IgD-negative memory B cell (primary cell): ENCODE measurements at regions not wholly inside any gene's neighbourhood (a gene's known extent, or its start where the extent isn't known, plus 50 kb on each side); places are given as distances from the start of the nearest gene placed in this dataset.
"Not testable (repeated sequence)": the region's sequence is repeated elsewhere in the genome, so short reads cannot be mapped to it uniquely, and the experiment has no call there.

ENCODE experiments used
- H3K27ac Mint-ChIP-seq, 3 donors: one replicate each; pipeline ENCODE4 v1.8.0; 2020 to 2022; ENCODE audit warnings: mild to moderate bottlenecking in 3 of 3, mixed read lengths in 3 of 3, moderate library complexity in 1 of 3
- H3K27me3 Mint-ChIP-seq: one replicate; pipeline ENCODE4 v1.8.0; 2021; ENCODE audit warnings: mixed read lengths
- H3K36me3 Mint-ChIP-seq: one replicate; pipeline ENCODE4 v1.8.0; 2020; ENCODE audit warnings: mild to moderate bottlenecking, mixed read lengths
- H3K4me1 Mint-ChIP-seq, 3 donors: one replicate each; pipeline ENCODE4 v1.8.0; 2020 to 2022; ENCODE audit warnings: mixed read lengths in 3 of 3, mild to moderate bottlenecking in 1 of 3
- H3K4me3 Mint-ChIP-seq, 4 donors: one replicate each; pipeline ENCODE4 v1.8.0; 2020 to 2022; ENCODE audit warnings: mild to moderate bottlenecking in 4 of 4, mixed read lengths in 4 of 4, moderate library complexity in 3 of 4
- H3K9me3 Mint-ChIP-seq, 3 donors: one replicate each; pipeline ENCODE4 v1.8.0; 2020 to 2021; ENCODE audit warnings: mixed read lengths in 3 of 3, mild to moderate bottlenecking in 1 of 3

- not testable (repeated sequence) for H3K4me3 Mint-ChIP-seq, H3K4me1 Mint-ChIP-seq, H3K27me3 Mint-ChIP-seq, H3K27ac Mint-ChIP-seq, H3K36me3 Mint-ChIP-seq
- H3K9me3 Mint-ChIP-seq = peaks cover 0 to 11% (median 2%) of the 10 kb centered on the region in 3 donors
These were observed 1728.4 kb downstream of the BRINP3 start for GRCh38 chr1:188749275-188749674.

GRCh38 chr1:188752027-188752426 lies 1725.6 kb downstream of the BRINP3 start:
- not testable (repeated sequence) for H3K27me3 Mint-ChIP-seq, H3K4me3 Mint-ChIP-seq, H3K36me3 Mint-ChIP-seq, H3K4me1 Mint-ChIP-seq, H3K27ac Mint-ChIP-seq
- peaks cover 0 to 10% (median 2%) of the 10 kb centered on the region in 3 donors for H3K9me3 Mint-ChIP-seq

- H3K27me3 Mint-ChIP-seq, H3K4me3 Mint-ChIP-seq, H3K36me3 Mint-ChIP-seq, H3K27ac Mint-ChIP-seq, H3K4me1 Mint-ChIP-seq, H3K9me3 Mint-ChIP-seq: not testable (repeated sequence)
These were observed 1719.9 kb downstream of the BRINP3 start for GRCh38 chr1:188757747-188758146.

GRCh38 chr1:188761226-188761625 lies 1716.4 kb downstream of the BRINP3 start:
- Mint-ChIP-seq H3K4me3 (no peak overlapping the region), H3K9me3 (peaks cover 2 to 3% (median 3%) of the 10 kb centered on the region in 3 donors), H3K4me1 (peaks cover 0 to 2% (median 0%) of the 10 kb centered on the region in 3 donors)

GRCh38 chr1:188762166-188762743 lies 1715.4 kb downstream of the BRINP3 start:
- Mint-ChIP-seq H3K27ac (no peak overlapping the region), H3K27me3 (no peaks in the 10 kb centered on the region), H3K4me3 (no peak overlapping the region), H3K9me3 (peaks cover 2 to 3% (median 3%) of the 10 kb centered on the region in 3 donors), H3K4me1 (peaks cover 0 to 2% (median 0%) of the 10 kb centered on the region in 3 donors), H3K36me3 (no peaks in the 10 kb centered on the region)

More at GRCh38 chr1:188761226-188761625, 1716.4 kb downstream of the BRINP3 start:
- Mint-ChIP-seq H3K36me3 (no peaks in the 10 kb centered on the region), H3K27me3 (no peaks in the 10 kb centered on the region), H3K27ac (no peak overlapping the region)

GRCh38 chr1:188763541-188763940 lies 1714.1 kb downstream of the BRINP3 start:
- Mint-ChIP-seq H3K36me3 (no peaks in the 10 kb centered on the region), H3K27me3 (no peaks in the 10 kb centered on the region), H3K9me3 (peaks cover 2 to 3% (median 3%) of the 10 kb centered on the region in 3 donors), H3K27ac (no peak overlapping the region), H3K4me1 (peaks cover 0 to 2% (median 0%) of the 10 kb centered on the region in 3 donors), H3K4me3 (no peak overlapping the region)

- Mint-ChIP-seq H3K36me3 (no peaks in the 10 kb centered on the region), H3K9me3 (peaks cover 2 to 9% (median 4%) of the 10 kb centered on the region in 3 donors), H3K27me3 (no peaks in the 10 kb centered on the region), H3K27ac (no peak overlapping the region), H3K4me1 (no peaks in the 10 kb centered on the region), H3K4me3 (no peak overlapping the region)
These were observed 1708.5 kb downstream of the BRINP3 start for GRCh38 chr1:188769181-188769580.

GRCh38 chr1:188769936-188770335 lies 1707.7 kb downstream of the BRINP3 start:
- peaks cover 2 to 10% (median 4%) of the 10 kb centered on the region in 3 donors for H3K9me3 Mint-ChIP-seq
- H3K36me3 Mint-ChIP-seq = no peaks in the 10 kb centered on the region
- H3K4me1 Mint-ChIP-seq = no peaks in the 10 kb centered on the region
- no peak overlapping the region for H3K27ac Mint-ChIP-seq
- H3K4me3 Mint-ChIP-seq = no peak overlapping the region
- no peaks in the 10 kb centered on the region for H3K27me3 Mint-ChIP-seq

- H3K27ac Mint-ChIP-seq = no peak overlapping the region
- H3K36me3 Mint-ChIP-seq = no peaks in the 10 kb centered on the region
- no peak overlapping the region for H3K4me3 Mint-ChIP-seq
- no peaks in the 10 kb centered on the region for H3K4me1 Mint-ChIP-seq
- no peaks in the 10 kb centered on the region for H3K27me3 Mint-ChIP-seq
- peaks cover 2 to 15% (median 5%) of the 10 kb centered on the region in 3 donors for H3K9me3 Mint-ChIP-seq
These were observed 1699.1 kb downstream of the BRINP3 start for GRCh38 chr1:188778578-188778977.

- Mint-ChIP-seq H3K9me3 (peaks cover 0 to 5% (median under 1%) of the 10 kb centered on the region in 3 donors), H3K4me3 (no peak overlapping the region), H3K4me1 (no peaks in the 10 kb centered on the region), H3K27ac (no peak overlapping the region), H3K36me3 (peaks cover 2% of the 10 kb centered on the region), H3K27me3 (no peaks in the 10 kb centered on the region)
These were observed 1695.3 kb downstream of the BRINP3 start for GRCh38 chr1:188782220-188782841.

GRCh38 chr1:188794969-188795368 lies 1682.7 kb downstream of the BRINP3 start:
- Mint-ChIP-seq H3K27me3 (no peaks in the 10 kb centered on the region), H3K36me3 (no peaks in the 10 kb centered on the region), H3K4me3 (no peak overlapping the region), H3K27ac (no peak overlapping the region), H3K9me3 (peaks cover 0 to 10% (median 6%) of the 10 kb centered on the region in 3 donors), H3K4me1 (no peaks in the 10 kb centered on the region)

- H3K9me3 Mint-ChIP-seq, H3K4me1 Mint-ChIP-seq, H3K4me3 Mint-ChIP-seq, H3K27me3 Mint-ChIP-seq, H3K36me3 Mint-ChIP-seq: not testable (repeated sequence)
- H3K27ac Mint-ChIP-seq = peak overlapping the region in 1 of 3 donors; percentile 1
These were observed 1665.5 kb downstream of the BRINP3 start for GRCh38 chr1:188812153-188812552.

GRCh38 chr1:188812836-188813573 lies 1664.7 kb downstream of the BRINP3 start:
- not testable (repeated sequence) for H3K9me3 Mint-ChIP-seq

GRCh38 chr1:188817814-188818213 lies 1659.8 kb downstream of the BRINP3 start:
- Mint-ChIP-seq H3K36me3 (no peaks in the 10 kb centered on the region), H3K27ac (no peak overlapping the region), H3K27me3 (no peaks in the 10 kb centered on the region), H3K4me1 (no peaks in the 10 kb centered on the region), H3K4me3 (no peak overlapping the region), H3K9me3 (peaks cover 0 to 6% (median 5%) of the 10 kb centered on the region in 3 donors)

More at GRCh38 chr1:188812836-188813573, 1664.7 kb downstream of the BRINP3 start:
- not testable (repeated sequence) for H3K27me3 Mint-ChIP-seq, H3K36me3 Mint-ChIP-seq, H3K27ac Mint-ChIP-seq, H3K4me1 Mint-ChIP-seq, H3K4me3 Mint-ChIP-seq

GRCh38 chr1:188822248-188822647 lies 1655.4 kb downstream of the BRINP3 start:
- H3K36me3 Mint-ChIP-seq = no peaks in the 10 kb centered on the region
- no peak overlapping the region for H3K27ac Mint-ChIP-seq
- H3K9me3 Mint-ChIP-seq = peaks cover 0 to 5% (median 3%) of the 10 kb centered on the region in 3 donors

More at GRCh38 chr1:188822248-188822647, 1655.4 kb downstream of the BRINP3 start:
- no peaks in the 10 kb centered on the region for H3K27me3 Mint-ChIP-seq
- no peaks in the 10 kb centered on the region for H3K4me1 Mint-ChIP-seq
- no peak overlapping the region for H3K4me3 Mint-ChIP-seq
